ENCODE measurements at regions not wholly inside any gene's neighbourhood (a gene's known extent, or its start where the extent isn't known, plus 50 kb on each side); places are given as distances from the start of the nearest gene placed in this dataset.
"Not testable (repeated sequence)": the region's sequence is repeated elsewhere in the genome, so short reads cannot be mapped to it uniquely, and the experiment has no call there.

DNA sequence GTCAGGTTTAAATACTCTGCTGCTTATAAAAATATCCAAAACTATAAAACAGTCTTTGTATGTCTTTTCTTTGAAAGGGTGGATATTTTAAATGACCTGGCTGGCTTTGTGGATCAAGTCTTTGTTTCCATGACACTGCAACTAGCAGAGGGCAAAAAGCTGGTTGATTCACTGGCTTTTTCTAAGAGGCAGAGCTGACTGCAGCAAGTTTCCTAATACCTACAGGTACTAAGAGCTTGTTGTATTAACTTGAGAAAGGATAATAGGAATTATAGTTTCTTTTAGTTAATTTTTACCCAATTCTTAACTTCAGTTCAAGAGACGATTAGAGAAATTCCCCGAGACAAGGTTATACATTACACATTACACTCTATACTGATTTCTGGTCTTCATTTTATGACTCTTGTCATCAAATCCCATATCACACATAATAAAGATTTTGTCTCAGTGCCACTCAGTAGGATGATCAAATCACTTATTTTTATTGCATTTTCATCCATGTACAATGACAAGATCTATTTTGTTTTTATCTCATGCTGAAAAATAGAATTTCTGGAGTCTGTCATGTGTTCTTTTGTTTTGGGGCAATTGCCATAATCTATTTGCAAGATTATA lies 120.1 kb upstream of the RIMS1 start:
- TF ChIP-seq CTCF (IDR thresholded peaks at IDR 0.05; ENCODE audit: borderline replicate concordance, insufficient read depth, low read depth, low read length): no peak
- H3K4me3 ChIP-seq (ENCODE audit: low read depth, low read length): no peak overlapping the region

DNA sequence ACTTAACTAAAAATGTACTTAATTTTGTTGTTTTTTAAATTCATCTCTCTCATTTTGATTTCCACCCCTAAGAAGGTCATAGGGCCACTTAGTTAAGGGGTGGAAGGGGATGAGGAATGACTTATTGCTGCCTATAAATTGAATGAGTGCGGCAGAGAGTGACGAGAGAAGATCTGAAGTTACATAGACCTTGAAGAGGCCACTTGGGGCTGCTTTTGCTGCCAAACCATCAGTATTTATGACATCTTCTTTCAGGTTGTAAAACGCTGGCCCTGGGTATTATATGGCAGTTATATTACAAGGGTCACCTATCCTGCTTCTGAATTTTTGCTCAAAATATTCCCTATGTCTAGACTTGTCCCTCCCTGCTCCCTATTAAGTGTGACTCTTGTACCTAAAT lies 119.6 kb upstream of the RIMS1 start:
- H3K4me3 ChIP-seq (ENCODE audit: low read depth, low read length): no peak overlapping the region
- no peak for TF ChIP-seq CTCF (IDR thresholded peaks at IDR 0.05; ENCODE audit: borderline replicate concordance, insufficient read depth, low read depth, low read length)

DNA sequence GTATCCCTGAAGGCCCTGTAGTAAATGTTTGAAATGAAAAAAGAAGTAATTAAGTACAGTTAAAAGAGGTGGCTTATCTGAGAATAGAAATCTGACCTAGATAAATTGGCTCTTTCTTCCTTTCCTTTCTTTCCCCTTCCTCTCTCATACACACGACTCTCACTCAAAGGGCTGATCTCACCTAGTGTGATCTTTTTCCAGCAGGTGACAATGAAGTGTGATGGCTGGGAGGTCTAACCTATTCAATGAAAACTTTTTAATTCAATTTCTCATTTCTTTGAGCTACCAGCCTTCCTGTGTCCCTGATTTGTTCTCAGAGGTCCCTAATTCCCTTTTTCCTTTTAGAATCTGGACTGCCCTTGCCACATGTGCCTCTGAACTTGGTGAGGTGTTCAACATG lies 118.0 kb upstream of the RIMS1 start:
- no peak for TF ChIP-seq CTCF (IDR thresholded peaks at IDR 0.05; ENCODE audit: borderline replicate concordance, insufficient read depth, low read depth, low read length)
- H3K4me3 ChIP-seq (ENCODE audit: low read depth, low read length): no peak overlapping the region

DNA sequence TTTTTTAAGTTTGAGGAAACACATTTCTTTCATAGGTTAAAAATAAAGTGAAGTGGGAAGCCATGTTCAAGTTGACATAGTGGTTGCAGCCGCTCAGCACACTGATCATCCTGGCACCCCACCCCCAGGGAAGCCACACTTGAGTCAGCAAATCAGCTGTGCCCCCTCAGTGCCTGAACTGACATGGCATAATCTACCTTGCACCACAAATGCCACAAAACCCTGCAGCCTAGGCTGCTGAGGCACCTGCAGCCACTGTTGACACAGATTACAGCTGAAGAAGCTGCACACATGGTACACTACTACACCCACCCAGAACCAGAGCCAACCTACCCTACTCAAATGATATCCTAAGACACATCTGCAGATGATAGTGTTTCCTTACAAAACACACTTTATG lies 77.5 kb upstream of the RIMS1 start:
- no peak for TF ChIP-seq CTCF (IDR thresholded peaks at IDR 0.05; ENCODE audit: borderline replicate concordance, insufficient read depth, low read depth, low read length)

GRCh38 chr6:71810880-71811279 lies 75.5 kb upstream of the RIMS1 start:
- no peak for TF ChIP-seq CTCF (IDR thresholded peaks at IDR 0.05; ENCODE audit: borderline replicate concordance, insufficient read depth, low read depth, low read length)

More for the DNA sequence above, 77.5 kb upstream of the RIMS1 start:
- no peak overlapping the region for H3K4me3 ChIP-seq (ENCODE audit: low read depth, low read length)

DNA sequence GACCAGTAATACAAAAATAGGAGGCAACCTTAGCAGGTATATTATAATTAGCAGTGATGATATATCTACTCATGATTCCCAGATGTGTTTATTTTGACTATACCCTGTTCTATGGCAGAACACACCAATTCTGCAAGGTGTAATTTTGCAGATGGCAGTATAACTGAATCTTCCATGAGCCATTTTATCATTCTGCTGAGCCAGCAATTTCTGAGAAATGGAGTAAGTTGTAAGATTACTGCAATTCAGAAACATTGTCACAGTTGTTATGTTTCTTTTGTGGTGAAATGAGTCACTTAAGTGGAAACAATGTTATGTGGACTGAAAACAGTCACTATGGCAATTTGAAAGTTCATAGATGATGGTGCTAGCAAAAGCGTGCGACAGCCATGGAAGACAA lies 63.7 kb upstream of the RIMS1 start:
- H3K4me3 ChIP-seq (ENCODE audit: low read depth, low read length): no peak overlapping the region
- TF ChIP-seq CTCF (IDR thresholded peaks at IDR 0.05; ENCODE audit: borderline replicate concordance, insufficient read depth, low read depth, low read length): no peak

More at GRCh38 chr6:71810880-71811279, 75.5 kb upstream of the RIMS1 start:
- no peak overlapping the region for H3K4me3 ChIP-seq (ENCODE audit: low read depth, low read length)

DNA sequence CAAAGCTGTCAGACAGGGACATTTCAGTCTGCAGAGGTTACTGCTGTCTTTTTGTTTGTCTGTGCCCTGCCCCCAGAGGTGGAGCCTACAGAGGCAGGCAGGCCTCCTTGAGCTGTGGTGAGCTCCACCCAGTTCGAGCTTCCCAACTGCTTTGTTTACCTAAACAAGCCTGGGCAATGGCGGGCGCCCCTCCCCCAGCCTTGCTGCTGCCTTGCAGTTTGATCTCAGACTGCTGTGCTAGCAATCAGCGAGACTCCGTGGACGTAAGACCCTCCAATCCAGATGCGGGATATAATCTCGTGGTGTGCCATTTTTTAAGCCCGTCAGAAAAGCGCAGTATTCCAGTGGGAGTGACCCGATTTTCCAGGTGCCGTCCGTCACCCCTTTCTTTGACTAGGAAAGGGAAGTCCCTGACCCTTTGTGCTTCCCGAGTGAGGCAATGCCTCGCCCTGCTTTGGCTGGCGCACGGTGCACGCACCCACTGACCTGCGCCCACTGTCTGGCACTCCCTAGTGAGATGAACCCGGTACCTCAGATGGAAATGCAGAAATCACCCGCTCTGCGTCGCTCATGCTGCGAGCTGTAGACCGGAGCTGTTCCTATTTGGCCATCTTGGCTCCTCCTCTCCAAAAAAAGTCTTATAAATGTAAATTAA lies 54.1 kb upstream of the RIMS1 start:
- not testable (repeated sequence) for H3K4me3 ChIP-seq (ENCODE audit: low read depth, low read length)

All from GM12875 (cell line).